Naive thymus-derived CD8-positive, alpha-beta T cell (primary cell): ENCODE measurements at regions not wholly inside any gene's neighbourhood (a gene's known extent, or its start where the extent isn't known, plus 50 kb on each side); places are given as distances from the start of the nearest gene placed in this dataset.
"Not testable (repeated sequence)": the region's sequence is repeated elsewhere in the genome, so short reads cannot be mapped to it uniquely, and the experiment has no call there.

Experiments
- ATAC-seq, 2 donors: fragments of 150-1000 bp; cut with Tn5 transposase in 1 of 2; sonication (Bioruptor Pico), chemical (Tn5 transposase) in 1 of 2; 1 replicate in 1 of 2; 2 replicates in 1 of 2; pipeline ENCODE4 v1.10.0; 2021; ENCODE audit warnings: mild to moderate bottlenecking in 2 of 2, moderate library complexity in 2 of 2
- POLR2A ChIA-PET: fragments of 350-600 bp; sonication (Branson Sonifier 250); formaldehyde crosslinking; loops from one replicate; lab custom pipeline; 2021; ENCODE audit warnings: antibody characterized with exemption; lab: Charles Lee
- DNase-seq, 10 donors: peaks; one replicate each; pipeline versions ENCODE4 v3.0.0 to v3.0.0-alpha.2; 2020 to 2022
- H3K27ac Mint-ChIP-seq, 10 donors: one replicate each; pipeline ENCODE4 v1.8.0; 2020 to 2022; ENCODE audit warnings: mild to moderate bottlenecking in 10 of 10, mixed read lengths in 10 of 10, moderate library complexity in 4 of 10, inconsistent platforms in 1 of 10
- H3K27me3 Mint-ChIP-seq, 5 donors: one replicate each; pipeline ENCODE4 v1.8.0; 2021 to 2022; ENCODE audit warnings: mixed read lengths in 5 of 5
- H3K36me3 Mint-ChIP-seq, 3 donors: one replicate each; pipeline ENCODE4 v1.8.0; 2020 to 2022; ENCODE audit warnings: mixed read lengths in 3 of 3, mild to moderate bottlenecking in 2 of 3, inconsistent platforms in 1 of 3
- H3K4me1 Mint-ChIP-seq, 4 donors: one replicate each; pipeline ENCODE4 v1.8.0; 2021 to 2022; ENCODE audit warnings: mixed read lengths in 4 of 4
- H3K4me3 Mint-ChIP-seq, 10 donors: one replicate each; pipeline ENCODE4 v1.8.0; 2020 to 2022; ENCODE audit warnings: mild to moderate bottlenecking in 10 of 10, mixed read lengths in 10 of 10, moderate library complexity in 6 of 10, inconsistent platforms in 1 of 10
- H3K9me3 Mint-ChIP-seq, 9 donors: one replicate each; pipeline ENCODE4 v1.8.0; 2020 to 2022; ENCODE audit warnings: mixed read lengths in 9 of 9, mild to moderate bottlenecking in 3 of 9, inconsistent platforms in 1 of 9, moderate library complexity in 1 of 9

DNA sequence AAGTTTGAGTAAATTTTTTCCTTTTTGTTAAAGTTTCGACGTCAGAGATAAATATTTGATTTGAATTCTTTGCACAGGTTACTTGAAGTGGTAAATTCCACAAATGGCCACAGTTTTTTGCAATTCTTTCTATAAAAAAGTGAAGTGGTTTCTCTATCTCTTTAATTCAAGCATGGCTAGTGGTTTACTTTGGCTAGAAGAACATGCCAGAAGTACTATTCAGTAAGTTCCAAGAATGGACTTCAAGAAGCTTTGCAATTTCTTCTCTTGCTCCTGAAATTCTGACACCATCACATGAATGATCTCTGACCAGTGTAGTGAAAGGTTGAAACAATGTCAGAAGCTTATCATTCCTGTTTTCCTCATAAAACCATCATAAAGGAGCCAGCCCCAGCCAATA lies 55.7 kb upstream of the RNPC3 start:
- POLR2A ChIA-PET: no interaction called here
- Mint-ChIP-seq H3K36me3 (no peaks in the 10 kb centered on the region), H3K9me3 (peaks cover 0 to 6% (median 0%) of the 10 kb centered on the region in 9 donors), H3K27ac (no peak overlapping the region), H3K27me3 (peaks cover 2 to 30% (median 6%) of the 10 kb centered on the region in 5 donors), H3K4me1 (no peaks in the 10 kb centered on the region), H3K4me3 (no peak overlapping the region)
- ATAC-seq (no peak), DNase-seq (no peak)

- no peak for ATAC-seq
- no peaks in the 10 kb centered on the region for H3K36me3 Mint-ChIP-seq
- no peak overlapping the region for H3K4me3 Mint-ChIP-seq
- H3K4me1 Mint-ChIP-seq: no peaks in the 10 kb centered on the region
- peaks cover 0 to 6% (median 0%) of the 10 kb centered on the region in 9 donors for H3K9me3 Mint-ChIP-seq
- H3K27me3 Mint-ChIP-seq: peaks cover 4 to 32% (median 11%) of the 10 kb centered on the region in 5 donors
- no peak for DNase-seq
- no peak overlapping the region for H3K27ac Mint-ChIP-seq
- POLR2A ChIA-PET: no interaction called here
Observed at GRCh38 chr1:103467100-103467499, 58.4 kb upstream of the RNPC3 start.

DNA sequence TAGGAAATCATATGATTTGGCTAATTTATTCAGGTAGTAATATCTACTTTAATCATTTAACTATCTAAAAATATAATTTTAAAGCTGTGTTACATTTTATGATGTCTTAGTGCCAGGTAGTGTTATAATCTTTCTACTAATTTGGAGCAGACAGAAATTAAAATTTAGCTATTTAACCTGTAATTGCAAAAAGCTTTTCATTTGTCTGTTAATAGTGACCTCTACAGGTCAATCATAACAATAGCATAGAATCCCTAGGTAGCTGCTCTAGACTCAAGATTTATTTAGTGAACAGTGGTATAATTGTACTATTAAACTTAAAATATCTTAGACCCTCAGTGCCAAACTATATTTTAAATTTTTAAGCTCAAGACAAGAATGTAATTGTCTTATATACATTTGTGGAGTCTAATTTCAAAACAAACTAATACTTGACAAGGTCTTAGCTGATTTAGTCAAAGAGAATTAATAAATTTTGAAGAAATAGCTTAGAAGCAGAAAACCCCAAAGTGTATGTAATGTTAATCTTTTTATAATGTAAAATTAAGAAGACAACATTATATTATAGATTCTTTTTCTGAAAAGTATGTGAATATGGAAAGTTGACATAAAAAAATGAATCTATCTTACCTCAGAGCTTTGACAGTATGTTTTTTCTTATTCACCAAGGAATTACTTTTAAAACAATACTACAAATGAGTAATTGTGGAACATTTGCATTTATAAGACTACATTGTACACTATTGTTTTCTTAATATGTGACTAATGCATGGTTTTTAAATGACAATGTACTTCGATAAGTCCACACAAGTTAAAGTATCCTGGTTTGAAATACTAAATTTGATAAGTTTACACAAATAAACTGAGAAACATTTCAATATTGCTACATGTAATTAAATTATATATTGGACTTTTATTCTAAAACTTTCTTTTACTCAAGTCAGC lies 64.1 kb upstream of the RNPC3 start:
- ATAC-seq (no peak), DNase-seq (peak in 1 of 10 donors; percentile 1)
- Mint-ChIP-seq H3K27ac (no peak overlapping the region), H3K4me1 (no peaks in the 10 kb centered on the region), H3K27me3 (peaks cover 2 to 12% (median 3%) of the 10 kb centered on the region in 5 donors), H3K9me3 (no peaks in the 10 kb centered on the region), H3K4me3 (no peak overlapping the region), H3K36me3 (no peaks in the 10 kb centered on the region)
- POLR2A ChIA-PET: no interaction called here

DNA sequence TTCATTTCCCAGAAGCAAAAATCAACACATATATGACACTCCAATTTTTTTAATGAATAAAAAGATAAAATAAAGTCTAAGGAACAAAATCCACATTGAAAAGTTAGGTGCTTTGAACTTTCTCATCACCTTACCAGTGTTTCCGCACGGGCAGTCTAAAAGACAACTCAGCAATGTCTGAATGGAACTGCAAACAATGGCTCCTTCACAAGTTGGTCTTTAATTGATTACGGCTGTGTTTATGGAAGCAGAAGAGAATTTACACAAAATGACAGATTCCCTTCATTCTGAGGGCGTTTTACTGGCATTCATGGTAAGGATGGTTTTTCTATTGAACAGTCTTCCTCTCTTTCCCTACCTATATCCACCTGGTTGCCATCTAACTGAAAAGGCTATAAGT lies 65.0 kb upstream of the RNPC3 start:
- DNase-seq: no peak
- Mint-ChIP-seq H3K4me1 (no peaks in the 10 kb centered on the region), H3K27ac (no peak overlapping the region), H3K36me3 (no peaks in the 10 kb centered on the region), H3K27me3 (peaks cover 2 to 9% (median 5%) of the 10 kb centered on the region in 5 donors), H3K4me3 (no peak overlapping the region), H3K9me3 (no peaks in the 10 kb centered on the region)
- no peak for ATAC-seq
- POLR2A ChIA-PET: no interaction called here

GRCh38 chr1:103459346-103459745 lies 66.2 kb upstream of the RNPC3 start:
- Mint-ChIP-seq H3K4me1 (no peaks in the 10 kb centered on the region), H3K27me3 (peaks cover 0 to 6% (median 1%) of the 10 kb centered on the region in 5 donors), H3K4me3 (no peak overlapping the region), H3K27ac (no peak overlapping the region), H3K9me3 (no peaks in the 10 kb centered on the region), H3K36me3 (no peaks in the 10 kb centered on the region)
- no peak for ATAC-seq
- POLR2A ChIA-PET: no interaction called here
- DNase-seq: no peak

- ATAC-seq (no peak), DNase-seq (no peak)
- H3K4me1 Mint-ChIP-seq: no peaks in the 10 kb centered on the region
- H3K9me3 Mint-ChIP-seq: no peaks in the 10 kb centered on the region
- H3K27me3 Mint-ChIP-seq: peaks cover 0 to 6% (median 0%) of the 10 kb centered on the region in 5 donors
- H3K4me3 Mint-ChIP-seq: no peak overlapping the region
- no peaks in the 10 kb centered on the region for H3K36me3 Mint-ChIP-seq
- POLR2A ChIA-PET: no interaction called here
- H3K27ac Mint-ChIP-seq: no peak overlapping the region
Observed at GRCh38 chr1:103457886-103458455, 67.5 kb upstream of the RNPC3 start.

- DNase-seq: no peak
- POLR2A ChIA-PET: interaction anchor here (0.6 kb wide), 1 partner anchor 11 kb away, joined by 4 read pairs; no protein-coding TSS in a partner anchor
- Mint-ChIP-seq H3K4me1 (peaks cover 0 to 2% (median 0%) of the 10 kb centered on the region in 4 donors), H3K9me3 (no peaks in the 10 kb centered on the region), H3K27ac (no peak overlapping the region), H3K27me3 (no peaks in the 10 kb centered on the region), H3K36me3 (no peaks in the 10 kb centered on the region), H3K4me3 (no peak overlapping the region)
- no peak for ATAC-seq
Observed at GRCh38 chr1:103448560-103448959, 76.9 kb upstream of the RNPC3 start.

GRCh38 chr1:103447471-103447870 lies 78.0 kb upstream of the RNPC3 start:
- POLR2A ChIA-PET: no interaction called here
- Mint-ChIP-seq H3K27ac (no peak overlapping the region), H3K4me3 (no peak overlapping the region), H3K9me3 (no peaks in the 10 kb centered on the region), H3K36me3 (no peaks in the 10 kb centered on the region), H3K27me3 (no peaks in the 10 kb centered on the region), H3K4me1 (peaks cover 0 to 2% (median 0%) of the 10 kb centered on the region in 4 donors)
- DNase-seq: no peak
- no peak for ATAC-seq

GRCh38 chr1:103441342-103441741 lies 84.2 kb upstream of the RNPC3 start:
- Mint-ChIP-seq H3K36me3 (no peaks in the 10 kb centered on the region), H3K4me1 (no peaks in the 10 kb centered on the region), H3K27ac (no peak overlapping the region), H3K27me3 (peaks cover 0 to 1% (median 0%) of the 10 kb centered on the region in 5 donors), H3K4me3 (no peak overlapping the region), H3K9me3 (no peaks in the 10 kb centered on the region)
- DNase-seq (no peak), ATAC-seq (no peak)
- POLR2A ChIA-PET: no interaction called here

DNA sequence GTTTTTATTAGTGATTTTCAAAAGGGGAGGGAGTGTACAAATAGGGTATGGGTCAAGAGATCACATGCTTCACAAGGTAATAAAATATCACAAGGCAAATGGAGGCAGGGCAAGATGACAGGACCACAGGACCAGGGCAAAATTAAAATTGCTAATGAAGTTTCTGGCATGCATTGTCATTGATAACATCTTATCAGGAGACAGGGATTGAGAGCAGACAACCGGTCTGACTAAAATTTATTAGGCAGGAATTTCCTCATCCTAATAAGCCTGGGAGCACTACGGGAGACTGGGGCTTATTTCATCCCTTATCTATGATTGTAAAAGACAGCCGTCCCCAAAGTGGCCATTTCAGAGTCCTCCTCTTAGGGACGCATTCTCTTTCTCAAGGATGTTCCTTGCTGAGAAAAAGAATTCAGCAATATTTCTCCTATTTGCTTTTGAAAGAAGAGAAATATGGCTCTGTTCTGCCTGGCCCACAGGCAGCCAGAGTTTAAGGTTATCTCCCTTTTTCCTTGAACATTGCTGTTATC lies 88.9 kb upstream of the RNPC3 start:
- H3K27ac Mint-ChIP-seq, H3K4me1 Mint-ChIP-seq, DNase-seq, ATAC-seq, H3K9me3 Mint-ChIP-seq, H3K4me3 Mint-ChIP-seq, POLR2A ChIA-PET, H3K36me3 Mint-ChIP-seq: not testable (repeated sequence)
- peaks cover 0 to 13% (median 1%) of the 10 kb centered on the region in 5 donors for H3K27me3 Mint-ChIP-seq

GRCh38 chr1:103435443-103435842 lies 90.1 kb upstream of the RNPC3 start:
- no peaks in the 10 kb centered on the region for H3K4me1 Mint-ChIP-seq
- H3K4me3 Mint-ChIP-seq: no peak overlapping the region
- H3K27ac Mint-ChIP-seq: no peak overlapping the region
- POLR2A ChIA-PET: no interaction called here
- no peak for ATAC-seq
- no peak for DNase-seq
- peaks cover 0 to 13% (median 1%) of the 10 kb centered on the region in 5 donors for H3K27me3 Mint-ChIP-seq
- peaks cover 0 to 5% (median 0%) of the 10 kb centered on the region in 9 donors for H3K9me3 Mint-ChIP-seq
- no peaks in the 10 kb centered on the region for H3K36me3 Mint-ChIP-seq

- H3K4me3 Mint-ChIP-seq: no peak overlapping the region
- ATAC-seq: no peak
- POLR2A ChIA-PET: no interaction called here
Observed at GRCh38 chr1:103424650-103425049, 100.8 kb upstream of the RNPC3 start.

GRCh38 chr1:103416681-103417286 lies 108.7 kb upstream of the RNPC3 start:
- POLR2A ChIA-PET: no interaction called here
- no peaks in the 10 kb centered on the region for H3K36me3 Mint-ChIP-seq
- no peak for ATAC-seq
- H3K27ac Mint-ChIP-seq: no peak overlapping the region
- H3K4me1 Mint-ChIP-seq: no peaks in the 10 kb centered on the region
- no peak overlapping the region for H3K4me3 Mint-ChIP-seq
- no peak for DNase-seq
- peaks cover 0 to 4% (median 0%) of the 10 kb centered on the region in 5 donors for H3K27me3 Mint-ChIP-seq
- H3K9me3 Mint-ChIP-seq: peaks cover 0 to 3% (median 0%) of the 10 kb centered on the region in 9 donors

More at GRCh38 chr1:103424650-103425049, 100.8 kb upstream of the RNPC3 start:
- Mint-ChIP-seq H3K36me3 (no peaks in the 10 kb centered on the region), H3K9me3 (peaks cover 0 to 15% (median 2%) of the 10 kb centered on the region in 9 donors), H3K4me1 (no peaks in the 10 kb centered on the region), H3K27me3 (peaks cover 0 to 3% (median 0%) of the 10 kb centered on the region in 5 donors), H3K27ac (peak overlapping the region in 1 of 10 donors; percentile 29)
- DNase-seq: no peak
